DND-41 (cell line): ENCODE measurements at regions not wholly inside any gene's neighbourhood (a gene's known extent, or its start where the extent isn't known, plus 50 kb on each side); places are given as distances from the start of the nearest gene placed in this dataset.
A peak's percentile ranks its signal among the peaks of the same experiment; 100 is the strongest.
"Not testable (repeated sequence)": the region's sequence is repeated elsewhere in the genome, so short reads cannot be mapped to it uniquely, and the experiment has no call there.

Experiments used
- EZH2 ChIP-seq: IDR thresholded peaks from 3 replicates; pipeline ENCODE4 v1.6.1; 2012; ENCODE audit warnings: borderline replicate concordance, low read depth, mild to moderate bottlenecking, moderate library complexity, low read length, inconsistent platforms; ENCODE audit not compliant: severe bottlenecking
- TF ChIP-seq, protein P1 (sequence below): IDR thresholded peaks from 2 replicates; pipeline ENCODE4 v1.5.1; 2012; ENCODE audit warnings: borderline replicate concordance, low read length, moderate library complexity, mild to moderate bottlenecking; ENCODE audit not compliant: poor library complexity, severe bottlenecking; ENCODE audit errors: extremely low read depth

DNA sequence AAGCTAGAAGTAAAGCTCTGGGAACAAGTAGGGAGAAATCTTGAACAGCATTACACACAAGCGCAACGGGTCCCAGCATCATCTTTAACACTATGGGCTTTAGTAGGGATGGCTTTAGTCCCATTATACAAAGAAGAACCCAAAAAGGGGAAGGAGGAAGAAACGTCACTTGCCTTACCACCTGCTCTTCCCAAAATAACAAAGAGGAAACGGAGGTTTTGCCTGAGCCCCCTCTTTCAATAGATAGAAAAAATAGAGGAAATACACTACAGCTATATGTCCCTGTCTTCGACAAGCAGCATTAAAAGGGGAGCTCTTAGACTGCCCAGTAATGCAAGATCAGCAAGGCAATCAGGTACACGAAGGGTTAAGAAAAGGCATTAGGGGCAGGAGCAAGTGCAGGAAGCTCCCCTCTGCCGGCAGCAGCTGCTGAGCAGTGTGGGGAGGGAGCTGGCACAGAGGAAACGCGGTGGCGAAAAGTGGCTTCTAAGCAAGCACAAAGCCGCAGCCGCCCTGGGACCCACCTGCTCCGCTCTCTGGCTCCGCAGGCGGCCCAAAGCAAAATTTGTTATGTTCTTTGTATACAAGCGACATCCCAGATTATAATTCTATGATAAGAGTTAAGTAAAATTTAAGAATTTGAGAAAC is 1172.4 kb downstream of the TMEM121 start:
- TF ChIP-seq, protein P1, sequence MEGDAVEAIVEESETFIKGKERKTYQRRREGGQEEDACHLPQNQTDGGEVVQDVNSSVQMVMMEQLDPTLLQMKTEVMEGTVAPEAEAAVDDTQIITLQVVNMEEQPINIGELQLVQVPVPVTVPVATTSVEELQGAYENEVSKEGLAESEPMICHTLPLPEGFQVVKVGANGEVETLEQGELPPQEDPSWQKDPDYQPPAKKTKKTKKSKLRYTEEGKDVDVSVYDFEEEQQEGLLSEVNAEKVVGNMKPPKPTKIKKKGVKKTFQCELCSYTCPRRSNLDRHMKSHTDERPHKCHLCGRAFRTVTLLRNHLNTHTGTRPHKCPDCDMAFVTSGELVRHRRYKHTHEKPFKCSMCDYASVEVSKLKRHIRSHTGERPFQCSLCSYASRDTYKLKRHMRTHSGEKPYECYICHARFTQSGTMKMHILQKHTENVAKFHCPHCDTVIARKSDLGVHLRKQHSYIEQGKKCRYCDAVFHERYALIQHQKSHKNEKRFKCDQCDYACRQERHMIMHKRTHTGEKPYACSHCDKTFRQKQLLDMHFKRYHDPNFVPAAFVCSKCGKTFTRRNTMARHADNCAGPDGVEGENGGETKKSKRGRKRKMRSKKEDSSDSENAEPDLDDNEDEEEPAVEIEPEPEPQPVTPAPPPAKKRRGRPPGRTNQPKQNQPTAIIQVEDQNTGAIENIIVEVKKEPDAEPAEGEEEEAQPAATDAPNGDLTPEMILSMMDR, result peak; percentile 11
- not testable (repeated sequence) for TF ChIP-seq EZH2
